ENCODE measurements at regions not wholly inside any gene's neighbourhood (a gene's known extent, or its start where the extent isn't known, plus 50 kb on each side); places are given as distances from the start of the nearest gene placed in this dataset.

- TF ChIP-seq CEBPB (IDR thresholded peaks at IDR 0.05; ENCODE audit: low read depth, low read length) (no peak), CTCF (IDR thresholded peaks at IDR 0.05; ENCODE audit: control extremely low read depth in 1 of 3, insufficient read depth in 1 of 3, low read depth in 1 of 3, low read length in 3 of 3) (peak in 1 of 3 experiments; percentile 49; a peak in 1 of 4 replicates), POLR2A (IDR thresholded peaks at IDR 0.05; ENCODE audit: control extremely low read depth in 1 of 2, low read depth in 2 of 2, low read length in 2 of 2) (no peak), RNF2 (IDR thresholded peaks at IDR 0.05; ENCODE audit: borderline replicate concordance, low read depth, low read length, missing control alignments, poor library complexity, severe bottlenecking) (no peak), CHD2 (IDR thresholded peaks at IDR 0.05; ENCODE audit: low read length) (no peak), HDAC6 (IDR thresholded peaks at IDR 0.05; ENCODE audit: low read depth, low read length) (no peak), EZH2 (IDR thresholded peaks at IDR 0.05; ENCODE audit: low read depth, low read length, severe bottlenecking) (no peak), ATF3 (IDR thresholded peaks at IDR 0.05; ENCODE audit: insufficient read depth, low read depth, low read length) (no peak), BCL11A (IDR thresholded peaks at IDR 0.05; ENCODE audit: low read depth in 2 of 2, low read length in 2 of 2) (no peak), POLR2AphosphoS5 (IDR thresholded peaks at IDR 0.05; ENCODE audit: low read depth, low read length) (no peak), SRF (IDR thresholded peaks at IDR 0.05; ENCODE audit: low read depth, low read length) (no peak), SIX5 (IDR thresholded peaks at IDR 0.05; ENCODE audit: low read depth, low read length) (no peak), MAFK (IDR thresholded peaks at IDR 0.05; ENCODE audit: low read depth, low read length) (no peak)
These were observed 217.1 kb downstream of the COL4A1 start for GRCh38 chr13:110089815-110090214.

Data from H1 (cell line).